ENCODE measurements at regions not wholly inside any gene's neighbourhood (a gene's known extent, or its start where the extent isn't known, plus 50 kb on each side); places are given as distances from the start of the nearest gene placed in this dataset.
"Not testable (repeated sequence)": the region's sequence is repeated elsewhere in the genome, so short reads cannot be mapped to it uniquely, and the experiment has no call there.

- DNase-seq (ENCODE audit: extremely low read depth, insufficient read length); H3K4me3 ChIP-seq (replicated peaks; ENCODE audit: low read depth, low read length); H3K27me3 ChIP-seq (replicated peaks; ENCODE audit: control insufficient read depth, insufficient read depth, low read length); H3K36me3 ChIP-seq (ENCODE audit: control insufficient read depth, insufficient read depth, low read length): not testable (repeated sequence)
Observed at GRCh38 chr12:54799966-54800365, 54.4 kb upstream of the MUCL1 start.

DNA sequence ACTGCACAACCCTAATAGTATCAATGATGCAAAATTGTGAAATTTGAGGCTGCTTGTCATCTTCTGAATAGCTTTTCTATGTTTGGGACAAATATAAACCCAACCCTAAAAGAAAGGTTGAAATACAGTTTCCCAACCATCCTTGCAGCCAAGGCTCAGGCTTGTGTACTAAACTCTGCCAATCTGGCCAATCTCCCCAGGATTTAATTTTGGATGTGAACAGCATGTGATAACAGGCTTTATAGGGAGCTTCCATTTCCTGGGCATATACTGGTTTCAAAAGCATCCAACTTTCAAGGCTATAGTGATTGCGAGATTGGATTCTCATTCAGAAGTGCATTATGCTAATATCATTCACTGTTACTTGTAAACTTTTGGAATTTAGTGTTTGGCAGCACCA, 55.7 kb upstream of the MUCL1 start:
- Histone ChIP-seq H3K36me3 (ENCODE audit: control insufficient read depth, insufficient read depth, low read length) (no peaks in the 10 kb centered on the region), H3K27me3 (replicated peaks; ENCODE audit: control insufficient read depth, insufficient read depth, low read length) (no peaks in the 10 kb centered on the region), H3K4me3 (replicated peaks; ENCODE audit: low read depth, low read length) (no peak overlapping the region)
- TF ChIP-seq, protein P1, sequence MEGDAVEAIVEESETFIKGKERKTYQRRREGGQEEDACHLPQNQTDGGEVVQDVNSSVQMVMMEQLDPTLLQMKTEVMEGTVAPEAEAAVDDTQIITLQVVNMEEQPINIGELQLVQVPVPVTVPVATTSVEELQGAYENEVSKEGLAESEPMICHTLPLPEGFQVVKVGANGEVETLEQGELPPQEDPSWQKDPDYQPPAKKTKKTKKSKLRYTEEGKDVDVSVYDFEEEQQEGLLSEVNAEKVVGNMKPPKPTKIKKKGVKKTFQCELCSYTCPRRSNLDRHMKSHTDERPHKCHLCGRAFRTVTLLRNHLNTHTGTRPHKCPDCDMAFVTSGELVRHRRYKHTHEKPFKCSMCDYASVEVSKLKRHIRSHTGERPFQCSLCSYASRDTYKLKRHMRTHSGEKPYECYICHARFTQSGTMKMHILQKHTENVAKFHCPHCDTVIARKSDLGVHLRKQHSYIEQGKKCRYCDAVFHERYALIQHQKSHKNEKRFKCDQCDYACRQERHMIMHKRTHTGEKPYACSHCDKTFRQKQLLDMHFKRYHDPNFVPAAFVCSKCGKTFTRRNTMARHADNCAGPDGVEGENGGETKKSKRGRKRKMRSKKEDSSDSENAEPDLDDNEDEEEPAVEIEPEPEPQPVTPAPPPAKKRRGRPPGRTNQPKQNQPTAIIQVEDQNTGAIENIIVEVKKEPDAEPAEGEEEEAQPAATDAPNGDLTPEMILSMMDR (IDR thresholded peaks at IDR 0.05; ENCODE audit: insufficient read depth, low read length, poor library complexity, severe bottlenecking): no peak
- no peak for DNase-seq (ENCODE audit: extremely low read depth, insufficient read length)

GRCh38 chr12:54796991-54797390, 57.3 kb upstream of the MUCL1 start:
- Histone ChIP-seq H3K27me3 (replicated peaks; ENCODE audit: control insufficient read depth, insufficient read depth, low read length) (no peaks in the 10 kb centered on the region), H3K4me3 (replicated peaks; ENCODE audit: low read depth, low read length) (no peak overlapping the region), H3K36me3 (ENCODE audit: control insufficient read depth, insufficient read depth, low read length) (no peaks in the 10 kb centered on the region)
- TF ChIP-seq, protein P1 (IDR thresholded peaks at IDR 0.05; ENCODE audit: insufficient read depth, low read length, poor library complexity, severe bottlenecking): no peak
- DNase-seq (ENCODE audit: extremely low read depth, insufficient read length): no peak

- Histone ChIP-seq H3K4me3 (replicated peaks; ENCODE audit: low read depth, low read length) (no peak overlapping the region), H3K36me3 (ENCODE audit: control insufficient read depth, insufficient read depth, low read length) (no peaks in the 10 kb centered on the region), H3K27me3 (replicated peaks; ENCODE audit: control insufficient read depth, insufficient read depth, low read length) (no peaks in the 10 kb centered on the region)
- TF ChIP-seq, protein P1 (IDR thresholded peaks at IDR 0.05; ENCODE audit: insufficient read depth, low read length, poor library complexity, severe bottlenecking): no peak
- no peak for DNase-seq (ENCODE audit: extremely low read depth, insufficient read length)
Observed at GRCh38 chr12:54795644-54796043, 58.7 kb upstream of the MUCL1 start.

DNA sequence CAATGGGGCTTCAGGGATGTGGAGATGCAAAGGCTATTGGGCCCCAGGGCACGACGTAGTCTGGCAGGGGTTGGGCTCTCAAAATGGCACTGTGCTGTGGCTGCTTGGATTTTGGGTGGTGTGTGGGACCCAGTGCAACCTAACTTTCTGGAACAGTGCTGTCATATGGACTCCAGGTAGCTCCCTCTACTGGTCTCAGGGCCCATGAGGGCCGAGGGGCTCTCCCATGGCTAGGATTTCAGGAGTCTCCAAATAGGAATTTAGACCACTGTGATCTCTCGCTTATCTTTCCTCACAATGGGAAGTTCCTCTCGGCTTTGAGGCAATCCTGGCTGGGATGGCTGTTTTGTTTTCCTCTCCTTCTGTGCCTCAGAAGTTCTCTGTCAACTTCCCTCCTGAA, 68.2 kb upstream of the MUCL1 start:
- H3K4me3 ChIP-seq (replicated peaks; ENCODE audit: low read depth, low read length): no peak overlapping the region
- H3K36me3 ChIP-seq (ENCODE audit: control insufficient read depth, insufficient read depth, low read length): no peaks in the 10 kb centered on the region
- no peaks in the 10 kb centered on the region for H3K27me3 ChIP-seq (replicated peaks; ENCODE audit: control insufficient read depth, insufficient read depth, low read length)
- DNase-seq (ENCODE audit: extremely low read depth, insufficient read length): no peak
- TF ChIP-seq, protein P1 (IDR thresholded peaks at IDR 0.05; ENCODE audit: insufficient read depth, low read length, poor library complexity, severe bottlenecking): no peak

- TF ChIP-seq, protein P1 (IDR thresholded peaks at IDR 0.05; ENCODE audit: insufficient read depth, low read length, poor library complexity, severe bottlenecking): no peak
- no peak for DNase-seq (ENCODE audit: extremely low read depth, insufficient read length)
- H3K36me3 ChIP-seq (ENCODE audit: control insufficient read depth, insufficient read depth, low read length): no peaks in the 10 kb centered on the region
Observed at GRCh38 chr12:54784115-54784514, 70.2 kb upstream of the MUCL1 start.

DNA sequence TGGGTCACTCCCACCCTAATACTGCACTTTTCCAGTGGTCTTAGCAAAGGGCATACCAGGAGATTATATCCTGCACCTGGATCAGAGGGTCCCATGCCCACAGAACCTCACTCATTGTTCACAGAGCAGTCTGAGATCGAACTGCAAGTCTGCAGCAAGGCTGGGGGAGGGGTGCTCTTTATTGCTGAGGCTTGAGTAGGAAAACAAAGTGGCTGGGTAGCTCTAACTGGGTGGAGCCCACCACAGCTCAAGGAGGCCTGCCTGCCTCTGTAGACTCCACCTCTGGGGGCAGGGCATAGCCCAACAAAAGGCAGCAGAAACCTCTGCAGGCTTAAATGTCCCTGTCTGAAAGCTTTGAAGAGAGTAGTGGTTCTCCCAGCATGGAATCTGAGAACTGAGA, 77.3 kb upstream of the MUCL1 start:
- not testable (repeated sequence) for H3K36me3 ChIP-seq (ENCODE audit: control insufficient read depth, insufficient read depth, low read length)

More at GRCh38 chr12:54784115-54784514, 70.2 kb upstream of the MUCL1 start:
- no peak overlapping the region for H3K4me3 ChIP-seq (replicated peaks; ENCODE audit: low read depth, low read length)
- H3K27me3 ChIP-seq (replicated peaks; ENCODE audit: control insufficient read depth, insufficient read depth, low read length): no peaks in the 10 kb centered on the region

More for the DNA sequence above, 77.3 kb upstream of the MUCL1 start:
- not testable (repeated sequence) for DNase-seq (ENCODE audit: extremely low read depth, insufficient read length); H3K27me3 ChIP-seq (replicated peaks; ENCODE audit: control insufficient read depth, insufficient read depth, low read length); H3K4me3 ChIP-seq (replicated peaks; ENCODE audit: low read depth, low read length)

Measured in GM06990 (cell line).